ENCODE measurements at regions not wholly inside any gene's neighbourhood (a gene's known extent, or its start where the extent isn't known, plus 50 kb on each side); places are given as distances from the start of the nearest gene placed in this dataset.

DNA sequence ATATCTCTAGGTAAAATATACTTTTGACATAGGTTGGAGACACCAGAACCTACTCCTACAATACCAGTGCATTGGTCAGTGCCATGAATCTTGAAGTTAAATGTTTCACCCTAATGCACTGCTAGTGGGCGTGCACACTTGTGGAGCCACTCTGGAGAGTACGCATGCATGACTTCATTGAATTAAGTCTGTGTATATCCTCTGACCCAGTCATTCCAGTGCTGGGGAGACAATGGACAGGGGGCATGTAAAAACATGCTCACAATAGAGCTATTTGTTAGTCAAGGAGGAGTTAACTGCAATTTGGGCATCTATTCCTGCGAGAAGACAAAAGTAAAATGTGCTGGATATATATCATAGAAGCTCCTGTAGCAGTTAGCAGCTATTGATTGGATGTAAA, 335.4 kb upstream of the NCAM1 start:
- 88 to 97% (median 95%) methylated on average over 3 of the region's 3 CpGs for WGBS, 3 donors
- H3K9me3 ChIP-seq: no peaks in the 10 kb centered on the region
- intact Hi-C loops (cut with DNase I): no loop called here

DNA sequence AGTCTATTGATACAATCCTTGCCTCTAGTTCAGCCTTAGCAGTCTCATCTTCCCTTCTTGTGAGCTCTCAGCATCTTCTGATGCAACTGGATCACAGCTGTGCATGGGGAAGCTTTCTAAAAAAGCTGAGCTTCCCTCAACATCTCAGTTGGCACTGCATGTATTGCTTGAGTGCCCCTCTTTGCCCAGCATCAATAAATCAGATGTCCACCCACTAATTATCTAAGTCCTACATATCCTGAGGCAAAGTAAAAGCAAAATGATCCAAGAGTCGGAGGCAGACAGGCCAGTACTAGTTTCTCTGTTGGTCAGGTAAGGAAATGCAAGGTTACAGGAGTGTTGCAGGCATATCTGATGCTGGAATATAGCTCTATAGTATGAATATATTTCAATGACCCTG, 334.5 kb upstream of the NCAM1 start:
- Histone ChIP-seq H3K9me3 (no peaks in the 10 kb centered on the region), H3K36me3 (no peaks in the 10 kb centered on the region), H3K27ac (no peak overlapping the region), H3K27me3 (no peaks in the 10 kb centered on the region), H3K4me1 (ENCODE audit: insufficient read depth) (peaks cover 2% of the 10 kb centered on the region), H3K4me3 (no peak overlapping the region)
- no peak for TF ChIP-seq EP300 (IDR thresholded peaks at IDR 0.05)
- TF ChIP-seq POLR2A (IDR thresholded peaks at IDR 0.05): no peak
- TF ChIP-seq, protein P1, sequence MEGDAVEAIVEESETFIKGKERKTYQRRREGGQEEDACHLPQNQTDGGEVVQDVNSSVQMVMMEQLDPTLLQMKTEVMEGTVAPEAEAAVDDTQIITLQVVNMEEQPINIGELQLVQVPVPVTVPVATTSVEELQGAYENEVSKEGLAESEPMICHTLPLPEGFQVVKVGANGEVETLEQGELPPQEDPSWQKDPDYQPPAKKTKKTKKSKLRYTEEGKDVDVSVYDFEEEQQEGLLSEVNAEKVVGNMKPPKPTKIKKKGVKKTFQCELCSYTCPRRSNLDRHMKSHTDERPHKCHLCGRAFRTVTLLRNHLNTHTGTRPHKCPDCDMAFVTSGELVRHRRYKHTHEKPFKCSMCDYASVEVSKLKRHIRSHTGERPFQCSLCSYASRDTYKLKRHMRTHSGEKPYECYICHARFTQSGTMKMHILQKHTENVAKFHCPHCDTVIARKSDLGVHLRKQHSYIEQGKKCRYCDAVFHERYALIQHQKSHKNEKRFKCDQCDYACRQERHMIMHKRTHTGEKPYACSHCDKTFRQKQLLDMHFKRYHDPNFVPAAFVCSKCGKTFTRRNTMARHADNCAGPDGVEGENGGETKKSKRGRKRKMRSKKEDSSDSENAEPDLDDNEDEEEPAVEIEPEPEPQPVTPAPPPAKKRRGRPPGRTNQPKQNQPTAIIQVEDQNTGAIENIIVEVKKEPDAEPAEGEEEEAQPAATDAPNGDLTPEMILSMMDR (IDR thresholded peaks at IDR 0.05): no peak
- no peak for DNase-seq
- intact Hi-C loops (cut with DNase I): no loop called here
- WGBS, 3 donors: 84 to 94% (median 89%) methylated on average over 1 of the region's 1 CpG

More for the DNA sequence above, 335.4 kb upstream of the NCAM1 start:
- no peaks in the 10 kb centered on the region for H3K36me3 ChIP-seq
- DNase-seq: no peak
- H3K4me1 ChIP-seq (ENCODE audit: insufficient read depth): peaks cover 2% of the 10 kb centered on the region
- no peak overlapping the region for H3K27ac ChIP-seq
- TF ChIP-seq, protein P1 (IDR thresholded peaks at IDR 0.05): no peak
- no peak for TF ChIP-seq POLR2A (IDR thresholded peaks at IDR 0.05)
- TF ChIP-seq EP300 (IDR thresholded peaks at IDR 0.05): no peak
- H3K27me3 ChIP-seq: no peaks in the 10 kb centered on the region
- H3K4me3 ChIP-seq: no peak overlapping the region

DNA sequence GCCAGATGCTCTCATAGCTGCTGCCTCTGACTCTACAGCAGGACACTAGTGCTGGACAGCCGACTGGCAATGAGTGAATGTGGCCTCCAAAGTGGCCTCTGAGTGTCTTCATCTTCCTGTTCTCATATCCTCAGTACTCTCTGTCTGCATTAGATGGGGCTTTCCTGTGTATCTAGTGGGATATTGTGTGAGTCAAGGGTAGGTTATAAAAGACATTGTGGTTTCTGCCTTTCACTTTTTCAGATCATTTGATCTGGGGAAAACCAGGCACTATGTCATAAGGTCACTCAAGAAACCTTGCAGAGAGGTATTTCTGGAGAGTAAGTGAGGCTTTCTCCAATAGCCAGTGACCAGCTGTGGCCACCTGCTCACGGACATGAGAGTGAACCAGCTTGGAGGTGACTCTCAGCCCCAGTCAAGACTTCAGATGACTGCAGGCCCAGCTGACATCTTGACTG, 333.6 kb upstream of the NCAM1 start:
- H3K4me3 ChIP-seq: no peak overlapping the region
- no peaks in the 10 kb centered on the region for H3K9me3 ChIP-seq
- H3K36me3 ChIP-seq: no peaks in the 10 kb centered on the region
- H3K27ac ChIP-seq: no peak overlapping the region
- peaks cover 2% of the 10 kb centered on the region for H3K4me1 ChIP-seq (ENCODE audit: insufficient read depth)
- intact Hi-C loops (cut with DNase I): no loop called here
- TF ChIP-seq POLR2A (IDR thresholded peaks at IDR 0.05) (no peak), EP300 (IDR thresholded peaks at IDR 0.05) (no peak)
- TF ChIP-seq, protein P1 (IDR thresholded peaks at IDR 0.05): no peak
- 79 to 93% (median 82%) methylated on average over 2 of the region's 2 CpGs for WGBS, 3 donors
- no peak for DNase-seq
- no peaks in the 10 kb centered on the region for H3K27me3 ChIP-seq

DNA sequence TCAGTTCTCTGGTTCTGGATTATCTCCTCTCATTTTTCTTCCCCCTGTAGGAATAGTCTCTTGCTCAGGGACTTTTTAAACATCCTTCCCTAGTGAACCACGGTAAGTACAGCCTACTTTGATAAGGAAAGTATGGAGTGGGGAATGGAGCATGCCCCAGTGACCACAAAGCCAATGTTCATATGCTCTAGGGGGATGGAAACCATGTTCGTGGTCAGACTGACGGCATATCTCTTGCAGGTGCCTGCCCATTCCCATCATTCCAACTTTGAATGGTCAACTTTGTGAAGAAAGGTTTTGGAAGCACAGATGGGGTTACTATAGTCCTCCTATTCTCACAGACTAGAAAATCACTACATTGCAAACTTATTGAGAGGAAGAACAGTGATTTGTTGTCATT, 332.5 kb upstream of the NCAM1 start:
- no peaks in the 10 kb centered on the region for H3K27me3 ChIP-seq
- no peak overlapping the region for H3K4me3 ChIP-seq
- H3K36me3 ChIP-seq: no peaks in the 10 kb centered on the region
- H3K9me3 ChIP-seq: no peaks in the 10 kb centered on the region
- H3K4me1 ChIP-seq (ENCODE audit: insufficient read depth): peaks cover 2% of the 10 kb centered on the region
- WGBS, 3 donors: 64 to 81% (median 66%) methylated on average over 3 of the region's 3 CpGs
- DNase-seq: no peak
- intact Hi-C loops (cut with DNase I): no loop called here
- no peak overlapping the region for H3K27ac ChIP-seq
- TF ChIP-seq, protein P1 (IDR thresholded peaks at IDR 0.05): no peak
- TF ChIP-seq POLR2A (IDR thresholded peaks at IDR 0.05) (no peak), EP300 (IDR thresholded peaks at IDR 0.05) (no peak)

Data from ovary (tissue), 7 donors.